ENCODE measurements at regions not wholly inside any gene's neighbourhood (a gene's known extent, or its start where the extent isn't known, plus 50 kb on each side); places are given as distances from the start of the nearest gene placed in this dataset.

- no peak for FAIRE-seq
- TF ChIP-seq CTCF (IDR thresholded peaks at IDR 0.05; ENCODE audit: insufficient read depth, missing control alignments): no peak
- no peak for DNase-seq (ENCODE audit: insufficient read length, low spot score)
These were observed 772.7 kb downstream of the STPG2 start for GRCh38 chr4:97370568-97370967.

- FAIRE-seq: no peak
- no peak for DNase-seq (ENCODE audit: insufficient read length, low spot score)
These were observed 768.8 kb downstream of the STPG2 start for GRCh38 chr4:97374526-97374925.

GRCh38 chr4:97386969-97387368, 756.3 kb downstream of the STPG2 start:
- DNase-seq (ENCODE audit: insufficient read length, low spot score) (no peak), FAIRE-seq (no peak)
- no peak for TF ChIP-seq CTCF (IDR thresholded peaks at IDR 0.05; ENCODE audit: insufficient read depth, missing control alignments)

More at GRCh38 chr4:97374526-97374925, 768.8 kb downstream of the STPG2 start:
- TF ChIP-seq CTCF (IDR thresholded peaks at IDR 0.05; ENCODE audit: insufficient read depth, missing control alignments): no peak

GRCh38 chr4:97394653-97395052, 748.6 kb downstream of the STPG2 start:
- no peak for DNase-seq (ENCODE audit: insufficient read length, low spot score)
- FAIRE-seq: no peak
- TF ChIP-seq CTCF (IDR thresholded peaks at IDR 0.05; ENCODE audit: insufficient read depth, missing control alignments): no peak

GRCh38 chr4:97396097-97396496, 747.2 kb downstream of the STPG2 start:
- no peak for TF ChIP-seq CTCF (IDR thresholded peaks at IDR 0.05; ENCODE audit: insufficient read depth, missing control alignments)
- FAIRE-seq (no peak), DNase-seq (ENCODE audit: insufficient read length, low spot score) (no peak)

GRCh38 chr4:97396605-97397004, 746.7 kb downstream of the STPG2 start:
- no peak for FAIRE-seq
- TF ChIP-seq CTCF (IDR thresholded peaks at IDR 0.05; ENCODE audit: insufficient read depth, missing control alignments): no peak
- DNase-seq (ENCODE audit: insufficient read length, low spot score): no peak

GRCh38 chr4:97404876-97405523, 738.3 kb downstream of the STPG2 start:
- no peak for FAIRE-seq
- no peak for TF ChIP-seq CTCF (IDR thresholded peaks at IDR 0.05; ENCODE audit: insufficient read depth, missing control alignments)
- no peak for DNase-seq (ENCODE audit: insufficient read length, low spot score)
